ENCODE measurements at regions not wholly inside any gene's neighbourhood (a gene's known extent, or its start where the extent isn't known, plus 50 kb on each side); places are given as distances from the start of the nearest gene placed in this dataset.

DNA sequence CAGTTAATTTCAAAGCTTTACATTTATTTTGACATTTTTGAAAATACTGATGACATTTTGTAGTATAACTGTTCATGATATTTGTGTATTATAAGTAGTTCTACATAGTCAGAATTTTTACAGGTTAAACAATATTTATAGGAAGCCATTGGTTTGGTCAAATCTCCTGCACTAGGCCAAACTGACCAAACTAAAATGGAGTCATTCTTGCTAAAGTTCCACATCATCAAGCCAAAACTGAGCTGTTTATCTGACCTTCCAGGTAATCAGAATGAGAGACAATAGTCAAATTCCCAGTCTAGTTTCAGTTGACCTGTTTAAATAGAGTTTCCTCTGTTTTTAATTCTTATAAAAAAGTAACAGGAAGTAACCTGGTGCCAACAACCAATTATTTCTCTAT is 253.3 kb upstream of the RGS18 start:
- no peak for DNase-seq
- ATAC-seq (ENCODE audit: low FRiP score in 2 of 2): no peak
- Histone ChIP-seq H3K9me3 (no peaks in the 10 kb centered on the region), H3K4me3 (no peak overlapping the region), H3K27me3 (no peaks in the 10 kb centered on the region), H3K36me3 (no peaks in the 10 kb centered on the region), H3K4me1 (no peaks in the 10 kb centered on the region), H3K27ac (no peak overlapping the region)
- no peak for TF ChIP-seq POLR2A (IDR thresholded peaks at IDR 0.05)
- no peak for TF ChIP-seq POLR2AphosphoS5 (IDR thresholded peaks at IDR 0.05)
- no peak for TF ChIP-seq CTCF (IDR thresholded peaks at IDR 0.05)
- TF ChIP-seq EP300 (IDR thresholded peaks at IDR 0.05): no peak

- no peak overlapping the region for H3K4me3 ChIP-seq
Measured at GRCh38 chr1:191905781-191906180, 252.5 kb upstream of the RGS18 start.

DNA sequence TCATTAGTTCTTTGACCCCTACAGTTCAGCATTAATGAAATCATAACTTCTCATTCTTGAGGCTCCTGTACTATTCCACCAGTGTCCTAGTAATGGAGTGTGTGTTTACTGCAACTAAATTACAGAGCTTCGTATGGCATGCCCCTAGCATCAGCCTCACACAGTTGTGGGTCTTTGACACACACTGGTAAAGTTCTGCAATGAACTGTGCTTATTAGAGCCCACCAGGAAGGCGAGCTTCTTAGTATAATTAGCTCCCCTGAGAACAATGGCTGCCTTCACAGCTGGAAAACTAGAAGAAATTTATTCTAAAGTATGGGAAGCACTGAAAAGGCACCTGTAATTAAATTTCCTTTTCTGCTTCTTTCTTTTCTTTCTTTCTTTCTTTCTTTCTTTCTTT is 251.1 kb upstream of the RGS18 start:
- no peak overlapping the region for H3K27ac ChIP-seq
- H3K36me3 ChIP-seq: no peaks in the 10 kb centered on the region
- no peak for ATAC-seq (ENCODE audit: low FRiP score in 2 of 2)
- no peaks in the 10 kb centered on the region for H3K4me1 ChIP-seq
- no peaks in the 10 kb centered on the region for H3K27me3 ChIP-seq
- no peak for DNase-seq
- no peaks in the 10 kb centered on the region for H3K9me3 ChIP-seq
- H3K4me3 ChIP-seq: no peak overlapping the region
- TF ChIP-seq POLR2AphosphoS5 (IDR thresholded peaks at IDR 0.05) (no peak), EP300 (IDR thresholded peaks at IDR 0.05) (no peak), POLR2A (IDR thresholded peaks at IDR 0.05) (no peak), CTCF (IDR thresholded peaks at IDR 0.05) (no peak)
- 52 to 68% methylated on average over 2 of the region's 2 CpGs for WGBS, 2 donors

More at GRCh38 chr1:191905781-191906180, 252.5 kb upstream of the RGS18 start:
- Histone ChIP-seq H3K4me1 (no peaks in the 10 kb centered on the region), H3K9me3 (no peaks in the 10 kb centered on the region), H3K36me3 (no peaks in the 10 kb centered on the region), H3K27me3 (no peaks in the 10 kb centered on the region), H3K27ac (no peak overlapping the region)
- WGBS, 2 donors: 68 to 86% methylated on average over 1 of the region's 1 CpG
- ATAC-seq (ENCODE audit: low FRiP score in 2 of 2) (no peak), DNase-seq (no peak)
- TF ChIP-seq POLR2A (IDR thresholded peaks at IDR 0.05) (no peak), EP300 (IDR thresholded peaks at IDR 0.05) (no peak), CTCF (IDR thresholded peaks at IDR 0.05) (no peak), POLR2AphosphoS5 (IDR thresholded peaks at IDR 0.05) (no peak)

DNA sequence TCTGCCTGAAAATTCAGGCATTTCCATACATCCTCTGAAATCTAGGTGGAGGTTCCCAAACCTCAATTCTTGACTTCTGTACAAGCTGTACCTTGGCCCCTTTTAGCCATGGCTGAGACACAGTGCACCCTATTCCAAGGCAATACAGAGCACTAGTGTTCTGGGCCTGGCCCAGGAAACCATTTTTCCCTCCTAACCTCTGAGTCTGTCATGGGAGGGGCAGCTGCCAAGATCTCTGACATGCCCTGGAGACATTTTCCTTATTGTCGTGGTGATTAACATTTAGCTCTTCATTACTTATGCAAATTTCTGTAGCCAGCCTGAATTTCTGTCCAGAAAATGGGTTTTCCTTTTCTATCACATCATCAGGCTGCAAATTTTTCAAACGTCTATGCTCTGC is 248.0 kb upstream of the RGS18 start:
- H3K9me3 ChIP-seq: no peaks in the 10 kb centered on the region
- H3K36me3 ChIP-seq: no peaks in the 10 kb centered on the region
- no peaks in the 10 kb centered on the region for H3K4me1 ChIP-seq
- TF ChIP-seq POLR2AphosphoS5 (IDR thresholded peaks at IDR 0.05) (no peak), EP300 (IDR thresholded peaks at IDR 0.05) (no peak), CTCF (IDR thresholded peaks at IDR 0.05) (no peak), POLR2A (IDR thresholded peaks at IDR 0.05) (no peak)
- DNase-seq: no peak
- H3K27me3 ChIP-seq: no peaks in the 10 kb centered on the region
- 72 to 77% methylated on average over 2 of the region's 2 CpGs for WGBS, 2 donors
- H3K4me3 ChIP-seq: no peak overlapping the region
- no peak for ATAC-seq (ENCODE audit: low FRiP score in 2 of 2)
- H3K27ac ChIP-seq: no peak overlapping the region

DNA sequence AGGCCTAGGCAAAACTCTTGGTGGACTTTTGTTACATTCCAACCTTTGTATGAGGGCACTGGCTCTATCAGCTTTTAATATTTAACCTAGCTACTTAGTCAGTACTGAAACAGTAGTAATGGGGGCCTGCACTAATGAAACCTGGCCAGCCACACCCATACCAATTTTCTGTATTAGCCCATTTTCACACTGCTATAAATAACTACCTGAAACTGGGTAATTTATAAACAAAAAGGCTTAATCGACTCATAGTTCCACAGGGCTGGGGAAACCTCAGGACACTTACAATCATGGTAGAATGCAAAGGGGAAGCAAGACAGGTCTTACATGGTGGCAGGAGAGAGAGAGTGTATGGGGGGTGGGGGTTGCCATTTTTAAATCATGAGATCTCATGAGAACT is 245.7 kb upstream of the RGS18 start:
- DNase-seq (no peak), ATAC-seq (ENCODE audit: low FRiP score in 2 of 2) (no peak)
- Histone ChIP-seq H3K36me3 (no peaks in the 10 kb centered on the region), H3K4me1 (no peaks in the 10 kb centered on the region), H3K27me3 (no peaks in the 10 kb centered on the region), H3K9me3 (no peaks in the 10 kb centered on the region), H3K27ac (no peak overlapping the region), H3K4me3 (no peak overlapping the region)
- WGBS, 2 donors: 36 to 100% methylated on average over 1 of the region's 1 CpG
- no peak for TF ChIP-seq POLR2A (IDR thresholded peaks at IDR 0.05)
- TF ChIP-seq CTCF (IDR thresholded peaks at IDR 0.05): no peak
- TF ChIP-seq POLR2AphosphoS5 (IDR thresholded peaks at IDR 0.05): no peak
- no peak for TF ChIP-seq EP300 (IDR thresholded peaks at IDR 0.05)

Measured in upper lobe of left lung (tissue), 6 donors.